GM18519 (cell line): ENCODE measurements at regions not wholly inside any gene's neighbourhood (a gene's known extent, or its start where the extent isn't known, plus 50 kb on each side); places are given as distances from the start of the nearest gene placed in this dataset.

ENCODE experiments used
- ATAC-seq: cut with Tn5 transposase; IDR thresholded peaks from one replicate; pipeline ENCODE4 v1.9.1; 2021; ENCODE audit warnings: mild to moderate bottlenecking, moderate library complexity; ENCODE audit not compliant: unreplicated experiment, low FRiP score

- no peak for ATAC-seq
These were observed 157.4 kb downstream of the HS3ST1 start for GRCh38 chr4:11271263-11271662.

DNA sequence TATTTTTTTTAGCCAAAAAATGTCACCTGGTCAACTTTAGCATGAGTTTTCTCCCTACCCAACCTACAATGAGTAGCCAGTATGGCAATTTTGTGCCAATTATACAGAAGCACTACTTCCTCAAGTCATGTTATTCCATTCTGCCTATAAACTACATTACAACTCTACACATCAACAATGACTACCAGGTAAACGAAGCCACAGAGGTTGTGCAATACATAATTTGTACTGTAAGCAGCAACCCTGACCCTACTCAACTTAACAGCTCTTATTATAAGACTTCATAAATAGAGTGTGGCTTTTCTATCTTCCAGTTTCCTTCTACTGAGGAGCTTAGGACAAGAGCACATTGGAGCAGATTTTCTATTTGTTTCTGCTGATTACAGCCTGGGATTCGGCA, 160.5 kb downstream of the HS3ST1 start:
- no peak for ATAC-seq

GRCh38 chr4:11264841-11265240, 163.9 kb downstream of the HS3ST1 start:
- no peak for ATAC-seq

- no peak for ATAC-seq
These were observed 164.3 kb downstream of the HS3ST1 start for GRCh38 chr4:11264346-11264745.

DNA sequence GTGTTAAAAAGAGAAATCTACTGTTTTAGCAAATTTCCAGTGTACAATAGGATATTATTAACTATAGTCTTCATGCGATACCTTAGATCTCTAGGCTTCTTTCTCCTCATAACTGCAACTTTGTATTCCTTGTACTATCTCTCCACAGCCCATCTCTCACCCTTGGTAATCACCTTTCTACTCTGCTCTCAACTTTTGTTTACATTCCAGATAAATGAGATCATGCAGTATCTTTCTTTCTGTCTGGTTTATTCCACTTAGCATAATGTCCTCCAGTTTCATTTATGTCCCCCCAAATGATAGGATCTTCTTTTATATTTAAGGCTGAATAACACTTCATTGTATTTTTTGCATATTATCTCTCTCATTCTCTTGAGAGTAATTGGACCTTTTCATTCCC, 165.5 kb downstream of the HS3ST1 start:
- ATAC-seq: no peak

GRCh38 chr4:11261066-11261850, 167.4 kb downstream of the HS3ST1 start:
- no peak for ATAC-seq

DNA sequence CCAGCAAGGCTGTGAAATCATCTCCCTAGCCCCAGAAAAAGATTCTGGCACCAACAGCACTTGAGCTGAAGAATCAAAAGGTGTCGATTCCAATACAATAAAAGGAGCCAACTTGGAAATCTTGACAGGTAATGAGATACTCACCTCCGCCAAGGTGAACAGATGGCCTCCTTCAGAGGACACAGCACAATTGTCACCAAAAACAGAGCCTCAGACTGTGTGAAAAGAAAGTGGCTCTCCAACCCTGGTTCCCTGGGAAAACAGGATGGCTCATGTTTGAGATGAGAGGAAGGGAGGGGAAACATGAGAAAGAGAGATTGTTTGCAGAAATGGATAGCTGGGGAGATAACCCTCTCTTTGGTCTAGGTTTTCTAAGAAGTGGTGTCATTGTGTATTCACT, 168.9 kb downstream of the HS3ST1 start:
- ATAC-seq: no peak

DNA sequence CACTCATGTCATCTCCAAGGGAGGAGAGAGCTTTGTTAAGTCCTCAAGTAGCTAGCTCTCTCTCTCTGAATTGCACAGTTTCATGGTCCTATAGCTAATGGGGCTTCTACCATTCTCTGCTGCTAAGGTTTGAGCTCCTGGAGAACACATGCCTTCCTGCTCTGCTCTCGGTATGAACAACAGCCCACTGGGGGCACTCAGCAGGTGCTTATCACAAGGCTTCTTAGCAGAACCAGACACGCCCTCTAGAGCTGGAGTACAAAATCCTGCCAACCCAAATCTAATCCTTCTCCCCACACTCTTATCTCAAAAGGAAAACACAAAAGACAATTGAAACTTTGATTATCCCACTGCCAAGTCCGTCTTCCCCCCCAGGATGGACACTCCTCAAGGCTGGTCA, 176.5 kb downstream of the HS3ST1 start:
- no peak for ATAC-seq

DNA sequence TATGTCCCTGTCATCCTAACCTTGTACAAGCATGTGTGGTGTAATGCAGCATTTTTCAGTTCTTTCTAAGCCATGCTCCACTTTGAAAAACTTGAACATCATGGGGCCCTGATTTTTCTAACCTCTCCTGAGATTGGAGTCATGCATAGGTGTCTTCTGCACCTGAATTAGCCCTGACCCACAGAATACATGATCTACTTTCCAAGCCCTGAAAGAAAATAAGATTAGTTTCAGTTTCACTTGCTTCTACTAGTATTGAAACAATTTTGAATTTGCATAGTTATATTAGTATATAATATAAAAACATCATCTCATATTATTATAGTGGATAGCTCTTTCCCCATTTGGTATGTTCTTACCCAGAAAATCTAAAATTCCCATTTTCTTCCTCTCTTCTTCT, 178.2 kb downstream of the HS3ST1 start:
- no peak for ATAC-seq

DNA sequence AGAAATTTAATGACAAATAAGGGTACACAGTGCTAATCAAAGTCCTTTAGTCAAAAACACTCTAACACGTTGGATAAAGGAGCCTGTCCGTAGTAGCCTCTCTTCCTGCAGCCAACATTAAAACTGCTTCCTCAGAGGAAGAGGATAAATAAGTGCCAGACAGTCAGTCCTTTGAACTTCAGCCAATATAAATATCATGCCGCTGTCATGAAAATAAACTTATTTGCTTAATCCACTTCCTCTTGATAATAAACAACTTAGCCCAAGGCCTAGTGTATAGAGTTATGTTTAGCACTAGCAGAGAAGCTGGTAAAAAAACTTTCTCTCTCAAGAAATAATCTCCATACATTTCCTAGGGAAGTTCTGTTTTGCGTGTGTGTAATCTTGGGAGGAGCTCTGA, 196.7 kb downstream of the HS3ST1 start:
- ATAC-seq: no peak

DNA sequence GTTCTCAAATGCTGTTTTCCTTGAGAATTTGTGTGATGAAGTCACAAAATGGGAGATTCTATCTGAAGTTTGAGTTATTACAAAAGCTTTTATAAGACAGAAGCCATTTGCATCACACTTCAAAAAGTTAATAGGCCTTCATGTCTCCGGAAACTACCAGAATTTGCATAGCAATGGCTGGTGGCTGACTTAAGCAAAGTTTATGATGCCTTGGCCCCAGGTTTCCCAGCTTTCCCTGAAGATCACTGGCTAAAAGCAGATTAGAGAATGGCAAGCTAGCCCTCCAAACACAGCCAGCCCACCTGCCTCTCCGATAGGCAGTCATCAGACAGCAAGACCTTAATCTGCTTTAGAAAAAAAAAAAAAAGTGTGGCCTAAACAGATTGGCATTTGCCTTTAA, 197.8 kb downstream of the HS3ST1 start:
- ATAC-seq: no peak

- ATAC-seq: no peak
These were observed 200.2 kb downstream of the HS3ST1 start for GRCh38 chr4:11228530-11228929.

DNA sequence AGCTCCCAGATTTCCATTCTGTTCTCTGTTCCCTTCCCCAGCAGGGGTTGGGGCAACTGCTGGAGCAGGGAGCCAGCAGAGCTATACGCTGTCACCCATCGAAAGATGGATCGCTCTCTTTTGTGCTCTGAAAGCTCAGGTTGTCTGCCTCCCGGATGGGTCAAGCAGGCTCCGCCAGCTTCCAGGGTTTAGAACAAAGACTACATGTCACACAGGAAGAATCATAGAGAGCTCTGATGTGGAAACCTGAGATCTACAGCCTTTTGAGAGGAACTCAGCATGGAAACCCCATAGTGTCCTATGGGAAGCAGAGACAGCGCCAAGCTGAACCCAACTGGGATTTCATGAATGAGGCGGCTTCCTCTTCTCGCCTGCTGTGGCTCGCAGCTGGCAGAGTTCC, 205.4 kb downstream of the HS3ST1 start:
- no peak for ATAC-seq

- no peak for ATAC-seq
These were observed 210.0 kb downstream of the HS3ST1 start for GRCh38 chr4:11218692-11219091.

- ATAC-seq: no peak
These were observed 212.2 kb downstream of the HS3ST1 start for GRCh38 chr4:11216520-11216919.

DNA sequence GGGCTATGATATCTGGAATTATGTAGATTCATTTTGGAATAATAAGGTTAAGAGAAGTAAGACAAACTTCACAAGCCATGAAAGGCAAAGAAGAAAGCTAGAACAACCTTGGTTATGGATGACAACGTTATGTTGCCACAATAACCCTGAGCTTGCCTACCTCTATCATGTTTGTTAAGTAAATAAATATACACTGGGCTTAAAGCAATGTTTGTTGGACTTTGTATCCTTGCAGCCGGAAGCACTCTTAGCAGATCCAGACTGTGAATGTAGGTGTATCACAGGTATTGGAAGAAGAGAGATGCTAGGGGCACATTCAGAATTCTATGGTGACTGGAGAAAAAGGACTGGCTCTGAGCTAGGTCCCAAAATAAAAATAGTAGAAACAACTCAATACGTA, 214.4 kb downstream of the HS3ST1 start:
- no peak for ATAC-seq

GRCh38 chr4:11209826-11210225, 218.9 kb downstream of the HS3ST1 start:
- ATAC-seq: no peak

- ATAC-seq: no peak
These were observed 227.4 kb downstream of the HS3ST1 start for GRCh38 chr4:11201256-11201655.

DNA sequence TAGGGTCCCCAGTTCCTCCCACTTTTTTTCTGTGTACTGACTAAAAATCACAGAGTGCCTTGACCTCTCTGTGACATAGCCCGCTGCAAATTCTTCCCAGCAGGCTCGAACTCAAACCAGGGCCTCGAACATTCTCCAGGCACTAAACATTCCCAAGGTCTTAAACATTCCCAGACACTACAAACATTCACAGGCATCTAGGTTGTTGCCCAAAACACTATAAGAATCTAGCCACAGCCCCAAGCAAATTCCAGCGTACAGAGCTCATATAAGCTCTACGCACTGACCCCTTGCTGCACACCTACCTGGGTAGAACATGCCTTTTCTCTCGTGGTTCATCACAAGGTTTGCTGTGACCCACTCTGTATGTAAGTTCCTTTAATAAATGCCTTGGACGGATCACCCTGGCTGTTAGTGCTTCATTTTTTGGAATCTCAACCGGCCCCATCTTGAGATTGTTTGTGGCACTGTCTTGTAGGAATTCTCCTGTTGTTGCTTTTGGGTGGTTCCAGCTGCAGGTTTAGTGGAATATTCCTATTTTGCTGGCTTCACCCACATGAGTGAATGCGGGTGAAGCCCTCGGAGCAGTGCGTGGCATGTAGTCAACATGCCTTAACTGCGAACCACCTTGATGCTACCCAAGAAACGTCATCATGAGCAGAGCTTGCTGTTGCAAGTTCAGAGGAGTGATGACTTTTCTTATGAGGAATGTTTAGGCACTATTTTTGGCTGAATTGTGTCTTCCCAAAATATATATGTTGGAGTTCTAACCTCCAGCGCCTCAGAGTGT, 230.0 kb downstream of the HS3ST1 start:
- no peak for ATAC-seq

DNA sequence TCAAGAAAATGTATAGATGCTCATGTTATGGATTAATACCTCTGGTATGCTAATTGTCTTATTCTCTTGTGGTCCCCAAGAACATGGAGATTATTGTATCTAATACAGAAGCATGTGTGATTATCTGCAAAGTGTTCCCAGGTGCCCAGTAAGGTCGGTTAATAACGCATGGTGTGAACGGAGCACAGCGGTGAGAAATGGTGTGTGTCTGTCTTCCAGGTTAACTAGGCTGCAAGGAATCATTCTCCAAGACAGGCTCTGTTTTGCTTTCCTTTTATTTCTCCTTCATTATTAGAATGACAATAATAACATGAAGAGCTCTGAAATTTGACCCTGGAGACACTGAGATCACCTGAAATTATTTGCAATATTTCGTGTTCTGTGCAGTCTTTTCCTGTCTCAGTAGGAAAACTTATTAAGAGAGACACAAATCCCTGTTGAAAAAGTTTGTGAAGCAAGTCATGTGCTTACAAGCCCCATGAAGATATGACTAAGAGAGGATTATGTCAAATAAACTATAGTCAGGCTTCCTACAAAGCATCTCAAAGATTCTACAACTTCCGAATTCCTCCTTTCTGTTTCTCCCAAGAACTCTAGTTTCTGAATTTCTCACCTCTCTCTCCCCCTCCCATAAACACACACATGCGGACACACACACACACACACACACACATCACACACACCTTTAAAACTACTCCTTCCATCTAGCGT, 230.9 kb downstream of the HS3ST1 start:
- no peak for ATAC-seq

DNA sequence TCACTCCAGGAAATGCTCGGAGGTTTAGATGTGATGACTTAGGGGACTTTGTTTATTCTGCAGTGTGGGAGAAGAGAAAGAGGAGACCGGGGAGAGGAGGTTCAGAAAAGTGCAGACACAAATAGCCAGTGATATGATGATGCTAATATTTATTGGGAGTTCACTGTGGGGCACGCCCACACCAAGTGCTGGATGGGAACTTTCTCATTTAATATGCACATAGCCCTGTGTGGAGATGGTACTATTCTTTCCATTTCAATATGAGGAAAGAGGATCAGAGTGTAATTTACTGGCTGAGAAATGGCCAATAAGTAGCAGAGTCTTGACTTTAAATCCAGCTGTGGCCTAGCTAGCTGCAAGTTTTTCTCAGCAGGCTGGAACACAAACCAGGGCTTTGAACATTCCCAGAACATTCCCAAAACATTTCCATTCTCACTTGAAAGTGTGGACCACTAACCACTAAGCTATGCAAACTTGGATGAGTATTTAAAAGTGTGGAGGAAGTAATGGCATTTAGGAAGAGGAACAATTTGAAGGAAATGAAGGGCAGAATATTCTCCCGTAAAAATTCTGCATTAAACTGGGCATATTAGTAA, 231.7 kb downstream of the HS3ST1 start:
- no peak for ATAC-seq
